ENCODE measurements at regions not wholly inside any gene's neighbourhood (a gene's known extent, or its start where the extent isn't known, plus 50 kb on each side); places are given as distances from the start of the nearest gene placed in this dataset.

DNA sequence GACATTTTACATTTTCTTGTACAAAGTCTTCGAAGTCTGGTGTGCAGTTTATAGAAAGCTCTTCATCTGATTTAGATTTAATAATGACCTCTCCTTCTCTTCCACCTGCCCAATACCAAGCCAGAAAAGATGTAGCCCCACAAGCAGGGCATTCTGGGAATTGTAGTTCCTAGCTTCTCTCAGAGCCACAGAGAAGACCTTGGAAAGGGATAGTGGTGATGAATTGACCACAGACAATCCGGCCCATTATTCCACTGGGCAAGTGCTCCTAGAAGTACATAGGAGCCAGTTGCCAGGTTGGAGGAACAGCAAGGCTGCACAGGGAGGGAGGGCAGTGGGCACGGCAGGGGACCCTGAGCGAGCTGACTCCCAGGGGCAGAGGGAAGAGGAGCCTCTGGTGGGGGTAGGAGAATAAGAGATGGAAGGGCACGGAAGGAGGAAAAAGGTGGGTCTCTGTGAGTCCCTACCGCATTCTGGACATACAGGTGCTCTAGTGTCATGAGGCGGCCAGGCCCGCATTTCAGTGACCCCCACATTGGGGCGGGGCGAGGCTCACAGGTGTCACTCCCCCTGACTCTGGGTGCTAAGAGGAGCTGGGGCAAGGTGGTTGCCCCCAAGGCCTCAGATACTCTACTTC lies 152.5 kb upstream of the HAAO start:
- TF ChIP-seq EZH2 (IDR thresholded peaks at IDR 0.05) (no peak), POLR2AphosphoS5 (IDR thresholded peaks at IDR 0.05; ENCODE audit: borderline replicate concordance, low read depth, low read length) (no peak), FOXP2 (optimal IDR thresholded peaks at IDR 0.05; ENCODE audit: control extremely low read depth, extremely low read length, insufficient read depth) (no peak)

Data from SK-N-MC (cell line).